ENCODE measurements at regions not wholly inside any gene's neighbourhood (a gene's known extent, or its start where the extent isn't known, plus 50 kb on each side); places are given as distances from the start of the nearest gene placed in this dataset.
A peak's percentile ranks its signal among the peaks of the same experiment; 100 is the strongest.

GRCh38 chr6:114785235-114786127, 442.7 kb upstream of the HS3ST5 start:
- DNase-seq (ENCODE audit: low read depth), result no peak
- TF ChIP-seq MAX (IDR thresholded peaks at IDR 0.05; ENCODE audit: low read depth, low read length), result no peak
- no peak for TF ChIP-seq MYC (IDR thresholded peaks at IDR 0.05; ENCODE audit: low read depth, low read length)
- no peak for TF ChIP-seq POLR2A (IDR thresholded peaks at IDR 0.05; ENCODE audit: extremely low read depth, insufficient read length)
- TF ChIP-seq CTCF (IDR thresholded peaks at IDR 0.05; ENCODE audit: low read depth, low read length), result no peak
- no peak overlapping the region for H3K4me3 ChIP-seq (ENCODE audit: low read depth, low read length)

GRCh38 chr6:114783783-114784182, 441.0 kb upstream of the HS3ST5 start:
- H3K4me3 ChIP-seq (ENCODE audit: low read depth, low read length), result no peak overlapping the region
- DNase-seq (ENCODE audit: low read depth), result no peak
- TF ChIP-seq POLR2A (IDR thresholded peaks at IDR 0.05; ENCODE audit: extremely low read depth, insufficient read length), result no peak
- TF ChIP-seq MAX (IDR thresholded peaks at IDR 0.05; ENCODE audit: low read depth, low read length), result no peak
- TF ChIP-seq CTCF (IDR thresholded peaks at IDR 0.05; ENCODE audit: low read depth, low read length), result no peak
- no peak for TF ChIP-seq MYC (IDR thresholded peaks at IDR 0.05; ENCODE audit: low read depth, low read length)

GRCh38 chr6:114783083-114783482, 440.3 kb upstream of the HS3ST5 start:
- TF ChIP-seq MYC (IDR thresholded peaks at IDR 0.05; ENCODE audit: low read depth, low read length) (no peak), POLR2A (IDR thresholded peaks at IDR 0.05; ENCODE audit: extremely low read depth, insufficient read length) (no peak), CTCF (IDR thresholded peaks at IDR 0.05; ENCODE audit: low read depth, low read length) (no peak), MAX (IDR thresholded peaks at IDR 0.05; ENCODE audit: low read depth, low read length) (no peak)
- no peak overlapping the region for H3K4me3 ChIP-seq (ENCODE audit: low read depth, low read length)
- no peak for DNase-seq (ENCODE audit: low read depth)

GRCh38 chr6:114764866-114765265, 422.0 kb upstream of the HS3ST5 start:
- TF ChIP-seq MAX (IDR thresholded peaks at IDR 0.05; ENCODE audit: low read depth, low read length), result no peak
- TF ChIP-seq POLR2A (IDR thresholded peaks at IDR 0.05; ENCODE audit: extremely low read depth, insufficient read length), result no peak
- no peak for TF ChIP-seq CTCF (IDR thresholded peaks at IDR 0.05; ENCODE audit: low read depth, low read length)
- no peak for TF ChIP-seq MYC (IDR thresholded peaks at IDR 0.05; ENCODE audit: low read depth, low read length)

GRCh38 chr6:114762145-114762544, 419.3 kb upstream of the HS3ST5 start:
- no peak for DNase-seq (ENCODE audit: low read depth)
- no peak for TF ChIP-seq MAX (IDR thresholded peaks at IDR 0.05; ENCODE audit: low read depth, low read length)
- H3K4me3 ChIP-seq (ENCODE audit: low read depth, low read length), result no peak overlapping the region

More at GRCh38 chr6:114764866-114765265, 422.0 kb upstream of the HS3ST5 start:
- H3K4me3 ChIP-seq (ENCODE audit: low read depth, low read length), result no peak overlapping the region
- no peak for DNase-seq (ENCODE audit: low read depth)

GRCh38 chr6:114747995-114748625, 405.3 kb upstream of the HS3ST5 start:
- peak; percentile 54 for DNase-seq (ENCODE audit: low read depth)
- TF ChIP-seq CTCF (IDR thresholded peaks at IDR 0.05; ENCODE audit: low read depth, low read length) (peak; percentile 77), MAX (IDR thresholded peaks at IDR 0.05; ENCODE audit: low read depth, low read length) (no peak)
- H3K4me3 ChIP-seq (ENCODE audit: low read depth, low read length), result no peak overlapping the region

Data from NB4 (cell line).